ENCODE measurements at regions not wholly inside any gene's neighbourhood (a gene's known extent, or its start where the extent isn't known, plus 50 kb on each side); places are given as distances from the start of the nearest gene placed in this dataset.

DNA sequence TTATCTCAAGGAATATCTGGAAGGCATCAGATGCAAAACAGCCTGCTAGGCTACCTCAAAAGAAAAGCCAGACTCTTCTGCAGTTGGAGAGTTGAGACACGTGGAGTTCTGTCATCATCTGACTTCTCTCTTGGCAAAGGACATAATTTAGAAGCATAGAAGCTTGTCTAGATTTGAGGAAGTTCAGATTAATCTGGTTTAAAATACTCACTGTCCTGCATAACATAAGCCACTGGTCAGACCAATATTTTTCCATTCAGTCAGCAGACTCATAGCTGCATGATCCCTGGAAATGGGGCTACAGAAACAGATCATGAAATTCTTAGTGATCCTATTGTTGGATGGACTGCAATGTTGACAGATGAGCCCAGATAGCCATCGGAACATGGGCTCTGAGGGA is 349.0 kb downstream of the TXNL1 start:
- no peak for TF ChIP-seq CTCF (conservative IDR thresholded peaks at IDR 0.05)
- peaks cover 3% of the 10 kb centered on the region for H3K9me3 Mint-ChIP-seq
- H3K36me3 Mint-ChIP-seq (ENCODE audit: low read depth) = no peaks in the 10 kb centered on the region
- H3K4me3 Mint-ChIP-seq = no peak overlapping the region
- DNase-seq (ENCODE audit: low read depth, low spot score) = no peak
- no peak overlapping the region for H3K27ac Mint-ChIP-seq (ENCODE audit: unreplicated experiment)
- no peaks in the 10 kb centered on the region for H3K4me1 Mint-ChIP-seq
- H3K27me3 Mint-ChIP-seq (ENCODE audit: low read depth) = no peaks in the 10 kb centered on the region

DNA sequence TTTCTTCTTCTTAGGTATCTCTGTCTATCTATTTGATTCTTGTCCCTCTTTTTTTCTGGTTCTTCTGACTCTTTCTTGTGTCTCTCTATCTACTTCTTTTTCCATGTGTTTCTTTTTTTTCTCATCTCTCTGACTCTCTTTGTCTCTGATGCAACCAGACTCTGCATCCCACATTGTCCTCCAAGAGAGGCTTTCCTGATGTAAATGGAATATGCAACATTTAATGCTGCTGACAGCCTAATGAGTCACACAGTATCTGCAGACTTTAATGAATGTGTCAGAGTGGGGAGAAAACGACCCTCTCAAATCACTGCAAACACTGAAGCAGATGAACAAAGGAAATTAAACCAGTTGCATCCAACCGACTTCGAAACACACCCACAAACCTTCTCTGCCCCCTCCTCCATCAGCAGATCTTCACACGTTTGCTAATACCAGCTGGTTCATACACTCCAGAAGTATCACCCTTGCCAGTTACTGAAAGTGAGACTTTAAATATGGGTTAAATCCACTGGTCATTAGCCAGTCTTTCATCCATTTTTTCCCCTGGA is 351.5 kb downstream of the TXNL1 start:
- no peak for TF ChIP-seq CTCF (conservative IDR thresholded peaks at IDR 0.05)
- H3K27ac Mint-ChIP-seq (ENCODE audit: unreplicated experiment) = no peak overlapping the region
- H3K9me3 Mint-ChIP-seq = no peaks in the 10 kb centered on the region
- no peak for DNase-seq (ENCODE audit: low read depth, low spot score)
- H3K4me1 Mint-ChIP-seq = no peaks in the 10 kb centered on the region
- no peak overlapping the region for H3K4me3 Mint-ChIP-seq
- H3K27me3 Mint-ChIP-seq (ENCODE audit: low read depth) = no peaks in the 10 kb centered on the region
- H3K36me3 Mint-ChIP-seq (ENCODE audit: low read depth) = no peaks in the 10 kb centered on the region

DNA sequence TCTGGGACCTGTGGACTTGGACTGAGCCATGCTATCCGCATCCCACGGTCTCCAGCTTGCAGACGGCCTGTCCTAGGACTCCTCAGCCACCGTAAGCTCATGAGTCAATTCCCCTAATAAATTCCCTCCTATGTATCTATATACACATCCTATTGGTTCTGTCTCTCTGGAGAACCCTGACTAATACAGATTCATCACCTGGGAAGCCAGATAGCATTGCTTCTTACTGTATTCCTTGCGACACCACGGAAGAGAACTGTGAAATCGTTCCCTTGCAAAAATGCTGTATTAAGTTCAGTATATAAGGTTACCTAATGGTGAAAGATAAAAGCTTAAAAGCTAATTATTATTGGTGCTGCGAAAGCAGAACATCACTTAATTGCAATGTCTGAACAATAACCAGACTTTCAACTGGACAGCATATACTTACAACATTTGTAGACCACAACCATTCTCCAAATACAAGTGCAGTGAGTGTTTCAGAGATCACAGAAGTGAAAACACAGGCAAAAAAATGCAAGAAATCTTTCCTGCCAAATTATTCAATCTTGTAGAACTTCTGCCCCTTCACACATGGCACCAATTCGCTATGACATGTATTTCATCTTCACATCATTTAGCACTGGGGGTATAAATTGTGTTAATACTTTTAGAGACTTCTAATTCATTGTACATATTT is 352.9 kb downstream of the TXNL1 start:
- TF ChIP-seq CTCF (conservative IDR thresholded peaks at IDR 0.05) = no peak
- no peaks in the 10 kb centered on the region for H3K27me3 Mint-ChIP-seq (ENCODE audit: low read depth)
- no peaks in the 10 kb centered on the region for H3K9me3 Mint-ChIP-seq
- H3K27ac Mint-ChIP-seq (ENCODE audit: unreplicated experiment) = no peak overlapping the region
- no peaks in the 10 kb centered on the region for H3K4me1 Mint-ChIP-seq
- H3K4me3 Mint-ChIP-seq = no peak overlapping the region
- no peaks in the 10 kb centered on the region for H3K36me3 Mint-ChIP-seq (ENCODE audit: low read depth)
- DNase-seq (ENCODE audit: low read depth, low spot score) = no peak

GRCh38 chr18:56284319-56284718 is 354.1 kb downstream of the TXNL1 start:
- no peak for TF ChIP-seq CTCF (conservative IDR thresholded peaks at IDR 0.05)
- Mint-ChIP-seq H3K4me3 (no peak overlapping the region), H3K4me1 (no peaks in the 10 kb centered on the region), H3K27me3 (ENCODE audit: low read depth) (no peaks in the 10 kb centered on the region), H3K36me3 (ENCODE audit: low read depth) (no peaks in the 10 kb centered on the region), H3K27ac (ENCODE audit: unreplicated experiment) (no peak overlapping the region), H3K9me3 (no peaks in the 10 kb centered on the region)
- DNase-seq (ENCODE audit: low read depth, low spot score) = no peak

DNA sequence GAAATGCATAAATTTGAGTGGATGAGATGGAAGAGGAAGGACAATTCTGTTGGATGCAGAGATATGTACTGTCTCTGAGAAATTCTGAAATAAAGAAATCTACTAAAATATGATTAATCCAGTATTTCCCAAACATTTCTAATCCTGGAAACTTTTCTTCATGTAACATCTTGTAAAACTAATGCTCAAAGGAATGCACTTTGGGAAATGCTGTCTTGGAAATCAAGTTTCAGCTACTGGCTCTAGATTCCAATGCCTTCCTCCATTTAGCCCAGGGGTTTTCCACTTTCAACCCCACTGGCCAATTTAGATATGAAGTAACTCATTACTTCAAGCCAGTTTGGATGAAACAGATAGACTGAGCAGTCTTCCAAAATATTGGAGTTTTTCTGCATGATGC is 355.1 kb downstream of the TXNL1 start:
- Mint-ChIP-seq H3K27me3 (ENCODE audit: low read depth) (no peaks in the 10 kb centered on the region), H3K36me3 (ENCODE audit: low read depth) (no peaks in the 10 kb centered on the region), H3K4me3 (no peak overlapping the region), H3K9me3 (no peaks in the 10 kb centered on the region), H3K4me1 (peaks cover 6% of the 10 kb centered on the region), H3K27ac (ENCODE audit: unreplicated experiment) (no peak overlapping the region)
- no peak for TF ChIP-seq CTCF (conservative IDR thresholded peaks at IDR 0.05)
- DNase-seq (ENCODE audit: low read depth, low spot score) = no peak
